ENCODE measurements at regions not wholly inside any gene's neighbourhood (a gene's known extent, or its start where the extent isn't known, plus 50 kb on each side); places are given as distances from the start of the nearest gene placed in this dataset.

DNA sequence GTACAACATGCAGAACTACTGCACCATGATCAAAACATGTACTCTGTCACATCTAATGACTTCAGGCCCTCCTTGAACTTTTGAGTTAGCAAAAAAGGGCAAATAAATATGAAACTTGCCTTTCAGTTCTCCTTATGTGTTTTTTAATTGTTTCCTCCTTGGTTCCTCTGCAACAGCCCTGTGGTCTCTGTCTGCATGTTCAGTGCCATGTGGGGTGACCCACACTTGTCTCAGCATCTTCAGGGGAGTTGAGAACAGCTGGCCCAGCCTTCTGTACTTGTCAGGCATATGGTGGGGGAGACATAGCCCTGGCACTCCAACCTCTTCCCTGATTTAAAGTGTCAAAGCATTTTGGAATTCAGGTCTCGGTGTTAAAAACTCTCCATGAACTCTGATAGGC is 188.0 kb upstream of the PGRMC2 start:
- DNase-seq, result no peak

GRCh38 chr4:128471576-128471975 is 184.0 kb upstream of the PGRMC2 start:
- DNase-seq, result no peak

- DNase-seq, result no peak
Observed at GRCh38 chr4:128470492-128471053, 183.0 kb upstream of the PGRMC2 start.

GRCh38 chr4:128468123-128468989 is 180.7 kb upstream of the PGRMC2 start:
- no peak for DNase-seq

DNA sequence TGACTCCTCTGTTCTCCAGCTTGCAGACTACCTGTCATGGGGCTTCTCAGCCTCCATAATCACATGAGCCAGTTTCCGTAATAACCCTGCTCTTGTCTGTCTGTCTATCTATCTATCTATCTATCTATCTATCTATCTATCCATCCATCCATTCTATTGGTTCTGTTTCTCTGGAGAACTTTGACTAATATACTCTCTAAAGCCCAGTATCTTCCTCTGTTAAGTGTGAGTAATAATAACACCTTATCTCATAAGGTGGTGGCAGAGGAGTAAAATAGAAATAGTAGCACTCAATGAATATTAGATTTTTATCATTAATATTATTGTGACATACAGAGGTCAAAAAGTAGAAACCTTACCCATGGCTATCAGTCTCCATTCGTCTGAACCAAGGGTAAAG is 177.9 kb upstream of the PGRMC2 start:
- DNase-seq, result no peak

- DNase-seq, result no peak
Observed at GRCh38 chr4:128463006-128463405, 175.4 kb upstream of the PGRMC2 start.

- no peak for DNase-seq
Observed at GRCh38 chr4:128462103-128462783, 174.6 kb upstream of the PGRMC2 start.

- DNase-seq, result no peak
Observed at GRCh38 chr4:128461291-128462102, 173.9 kb upstream of the PGRMC2 start.

DNA sequence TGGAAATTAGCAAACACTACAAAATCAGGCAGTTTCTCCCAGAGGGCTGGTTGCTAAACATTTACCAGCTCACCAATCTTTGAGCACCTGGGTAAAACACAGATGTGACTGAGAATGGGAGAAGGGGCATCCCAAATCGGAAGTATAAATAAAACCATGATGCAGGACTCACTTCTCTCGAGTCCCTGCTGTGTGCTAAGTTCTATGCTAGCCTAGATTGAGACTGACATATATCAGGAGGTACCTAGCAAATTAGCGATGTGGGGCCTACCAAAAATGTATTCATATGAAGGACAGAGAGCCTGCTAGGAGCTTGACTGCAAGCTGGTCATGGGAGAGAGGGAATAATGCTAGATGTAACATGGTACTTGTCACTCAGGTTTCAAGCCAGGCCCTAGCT is 171.9 kb upstream of the PGRMC2 start:
- no peak for DNase-seq

GRCh38 chr4:128458816-128459215 is 171.2 kb upstream of the PGRMC2 start:
- DNase-seq, result no peak

DNA sequence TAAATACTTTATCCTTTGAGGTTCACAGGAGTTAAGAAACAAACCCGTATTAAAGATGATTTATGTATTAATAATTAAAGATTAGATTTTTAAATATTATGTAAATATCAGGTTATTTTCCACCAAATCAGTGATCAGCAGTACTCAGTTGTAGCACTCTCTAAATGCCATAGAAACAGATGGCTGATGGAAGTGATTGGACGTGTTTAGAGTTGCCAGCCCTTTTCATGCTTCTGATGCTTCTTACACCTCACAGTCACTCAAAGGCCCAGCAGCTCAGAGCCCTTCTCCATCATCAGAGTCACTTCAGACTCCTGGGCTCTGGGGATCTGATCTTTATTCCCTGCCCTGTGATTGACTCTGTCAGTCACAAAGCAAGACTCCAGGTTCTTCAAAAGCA is 170.1 kb upstream of the PGRMC2 start:
- DNase-seq, result no peak

DNA sequence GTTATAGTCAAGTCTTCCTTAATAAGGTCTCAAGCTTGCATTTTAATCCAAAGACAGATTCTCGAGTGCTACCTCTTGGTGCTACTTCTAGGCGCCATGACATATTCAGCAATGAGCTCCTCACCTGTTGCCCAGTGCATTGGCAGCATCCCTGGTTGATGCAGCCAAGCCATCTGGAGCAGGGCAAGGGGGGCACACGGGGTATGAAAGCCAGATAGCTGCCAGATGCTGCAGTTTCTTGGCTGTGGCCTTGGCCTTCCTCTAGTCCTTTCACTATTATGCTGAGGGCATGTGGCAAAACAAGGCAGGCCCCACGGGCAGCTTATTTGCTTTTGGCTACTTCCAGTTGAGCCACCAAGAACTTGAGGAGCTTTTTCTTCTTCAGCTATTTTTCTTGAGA is 168.6 kb upstream of the PGRMC2 start:
- DNase-seq, result no peak

DNA sequence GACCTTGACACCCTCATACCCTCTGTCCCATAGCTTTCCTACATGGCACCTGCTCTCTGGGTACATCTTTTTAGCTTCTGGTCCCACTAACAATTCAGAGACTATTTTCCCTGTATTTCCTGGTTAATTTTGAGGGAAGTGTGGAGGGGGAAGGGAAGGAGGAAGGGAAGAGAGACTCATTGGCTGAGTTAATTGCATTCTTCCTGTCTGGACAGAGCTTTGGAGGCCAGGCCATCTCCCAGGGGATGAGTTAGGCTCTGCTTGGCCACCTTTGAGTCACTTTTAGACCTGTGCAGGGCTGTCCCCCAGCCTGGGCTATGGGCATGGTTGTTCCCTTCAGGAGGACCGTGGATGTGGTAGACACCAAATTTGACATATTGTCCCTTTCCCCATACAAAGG is 167.9 kb upstream of the PGRMC2 start:
- no peak for DNase-seq

GRCh38 chr4:128454881-128455280 is 167.3 kb upstream of the PGRMC2 start:
- no peak for DNase-seq

DNA sequence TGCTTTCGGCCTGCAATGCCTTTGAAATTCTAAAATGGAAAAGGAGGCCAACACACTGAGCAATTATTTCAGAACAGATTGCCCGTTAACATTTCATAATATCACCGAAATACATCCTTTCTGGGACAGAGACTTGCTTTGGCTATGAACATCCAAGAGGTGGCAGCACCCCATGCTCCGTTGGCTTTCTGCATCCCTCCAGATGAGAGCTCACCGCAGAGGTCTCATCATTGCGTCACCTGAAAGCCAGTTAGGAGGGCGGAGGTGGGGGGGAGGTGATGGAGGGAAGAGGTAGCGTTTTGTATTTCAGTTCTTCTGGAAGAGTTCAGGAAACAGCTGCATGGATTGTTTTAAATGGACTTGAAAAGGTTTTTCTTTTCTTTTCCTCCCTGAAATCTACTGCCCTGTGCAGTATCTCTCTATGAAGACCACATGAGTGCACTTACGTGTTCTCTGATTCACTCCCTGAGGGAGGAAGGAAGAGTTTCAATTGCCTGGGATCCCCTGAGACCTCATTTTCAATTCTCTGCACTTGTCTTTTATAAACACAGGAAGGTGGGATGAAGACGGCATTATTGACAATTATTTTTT is 166.8 kb upstream of the PGRMC2 start:
- peak; percentile 77 for DNase-seq

GRCh38 chr4:128452415-128452814 is 164.8 kb upstream of the PGRMC2 start:
- no peak for DNase-seq

DNA sequence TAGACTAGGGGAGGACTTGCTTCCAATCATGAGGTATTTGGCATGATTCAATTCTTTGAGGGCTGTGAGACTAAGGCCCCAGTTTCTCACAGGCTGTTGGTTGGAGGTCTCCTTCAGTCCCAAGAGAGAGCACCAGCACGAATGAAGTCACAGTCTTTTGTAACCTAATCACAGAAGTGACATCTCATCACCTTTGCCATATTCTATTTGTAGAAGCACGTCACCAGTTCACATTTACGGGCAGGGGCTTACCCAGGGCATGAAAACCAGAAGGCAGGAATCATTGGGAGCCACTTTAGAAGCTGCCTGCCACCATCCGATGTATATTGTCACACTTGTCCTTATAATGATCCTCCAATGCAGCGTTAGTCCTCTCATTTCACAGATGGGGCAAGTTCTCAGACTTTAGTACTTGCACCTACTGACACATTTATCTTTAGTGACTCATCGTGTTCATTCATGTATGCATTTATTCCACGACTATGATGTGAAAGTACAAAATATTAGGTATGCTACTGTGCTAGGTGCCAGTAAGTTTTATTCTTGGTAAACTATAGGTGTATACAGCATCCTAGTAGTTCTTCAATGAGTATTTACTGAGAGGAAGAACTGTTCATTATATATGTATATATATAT is 163.8 kb upstream of the PGRMC2 start:
- no peak for DNase-seq

DNA sequence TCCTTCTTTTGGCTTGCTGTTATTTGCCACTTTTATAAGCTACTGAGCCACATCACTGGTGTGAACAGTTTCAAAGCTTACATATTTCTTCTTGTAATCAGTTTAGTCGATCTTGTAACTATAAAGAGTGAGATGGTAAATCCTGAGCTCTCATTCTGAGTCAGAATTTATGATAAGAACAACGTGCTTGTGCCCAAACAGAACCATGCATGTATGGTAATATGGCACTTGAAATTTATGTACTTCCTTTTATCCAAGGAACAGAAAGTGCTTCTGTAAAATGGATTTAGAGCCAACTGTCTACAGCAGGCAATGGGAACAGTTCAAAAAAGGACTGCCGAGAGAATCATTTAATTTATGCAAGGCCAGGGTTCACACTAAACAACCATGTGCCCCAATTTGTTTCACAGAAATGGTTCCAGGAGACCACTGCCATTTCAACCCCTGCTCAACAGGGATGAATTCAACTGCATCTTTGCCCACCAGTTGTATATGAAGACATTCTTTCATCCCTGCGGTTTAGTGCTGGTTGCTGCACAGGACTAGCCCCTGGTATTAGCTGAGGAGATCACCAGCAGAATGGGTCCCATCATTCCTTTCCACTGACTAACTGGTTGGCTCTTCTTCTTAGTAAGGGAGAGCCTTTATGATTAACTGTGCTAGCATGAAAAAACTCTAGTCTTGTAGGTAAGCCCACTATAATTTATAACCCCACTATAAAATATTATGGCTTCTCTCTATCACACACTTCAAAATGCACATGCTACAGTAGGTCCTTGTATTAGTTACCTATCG is 162.9 kb upstream of the PGRMC2 start:
- no peak for DNase-seq

DNA sequence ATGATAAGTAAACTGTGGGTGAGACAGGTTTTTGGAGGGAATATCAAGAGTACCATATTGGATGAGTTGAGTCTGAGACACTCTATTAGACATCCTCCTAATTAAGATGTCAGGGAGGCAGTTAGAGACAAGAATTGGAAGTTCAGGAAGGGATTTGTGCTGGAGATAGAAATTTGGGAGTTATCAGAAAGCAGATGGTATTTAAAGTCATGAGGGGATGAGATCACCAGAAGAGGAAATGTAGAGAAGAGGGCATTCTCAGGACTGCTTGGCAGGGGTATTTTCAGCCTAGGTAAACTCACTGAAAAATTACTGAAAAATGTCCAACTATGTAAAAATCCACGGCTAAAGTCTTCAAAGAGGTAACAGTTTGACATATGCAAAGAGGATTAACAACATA is 161.6 kb upstream of the PGRMC2 start:
- no peak for DNase-seq

- DNase-seq, result no peak
Observed at GRCh38 chr4:128444544-128445302, 157.1 kb upstream of the PGRMC2 start.

GRCh38 chr4:128440923-128441322 is 153.3 kb upstream of the PGRMC2 start:
- DNase-seq, result no peak
